GM12878 (cell line): ENCODE measurements at regions not wholly inside any gene's neighbourhood (a gene's known extent, or its start where the extent isn't known, plus 50 kb on each side); places are given as distances from the start of the nearest gene placed in this dataset.

Source experiments
- ATAC-seq: fragments of 200-7000 bp; cut with Tn5 transposase; 3 replicates; pipeline ENCODE4 v1.9.1; 2020; ENCODE audit warnings: mild to moderate bottlenecking, moderate library complexity
- BruUV-seq: library from RNA; stranded (reverse); fragments of 400-500 nt; replicated peaks from 2 replicates; lab custom pipeline; 2021; lab: Mats Ljungman, UMichigan
- CTCF ChIA-PET: fragments of 300-600 bp; sonication (Branson Sonifier 250); formaldehyde crosslinking; extraction: SDS; loops from one replicate; lab custom pipeline; 2021; ENCODE audit warnings: inconsistent platforms; lab: Yijun Ruan, JAX
- POLR2A ChIA-PET: fragments of 350-600 bp; formaldehyde crosslinking; extraction: SDS; loops from one replicate; lab custom pipeline; 2021; ENCODE audit warnings: inconsistent platforms; lab: Charles Lee
- RAD21 ChIA-PET: fragments of 300-600 bp; sonication (Branson Sonifier 250); formaldehyde crosslinking; loops from one replicate; lab custom pipeline; 2023; ENCODE audit warnings: antibody characterized with exemption; ENCODE audit not compliant: unreplicated experiment; lab: Charles Lee
- SMC1A ChIA-PET: fragments of 300-600 bp; sonication (Branson Sonifier 250); formaldehyde crosslinking; loops from one replicate; lab custom pipeline; 2023; ENCODE audit not compliant: unreplicated experiment, uncharacterized antibody; lab: Charles Lee
- DNase-seq: peaks from one replicate; pipeline ENCODE4 v3.0.0-alpha.2; 2011; ENCODE audit warnings: low read depth, low spot score
- FAIRE-seq: peaks from 3 replicates; lab custom pipeline; 2011; peaks lifted over from hg19 to GRCh38; lab: Jason Lieb, UNC
- H2AFZ ChIP-seq: 2 replicates; pipeline ENCODE4 v1.6.0; 2011; ENCODE audit warnings: low read depth, low read length, control low read depth; ENCODE audit not compliant: control insufficient read depth
- H3K27ac ChIP-seq: 2 replicates; pipeline ENCODE4 v1.5.1; 2011; ENCODE audit warnings: control low read depth; ENCODE audit not compliant: control insufficient read depth, insufficient read depth
- H3K27me3 ChIP-seq, 2 experiments: replicated peaks in 1 of 2; 2 replicates each; pipeline versions ENCODE4 v1.6.0 to v1.6.1; 2011; ENCODE audit warnings: low read length in 1 of 2; ENCODE audit not compliant: control insufficient read depth in 2 of 2, insufficient read depth in 2 of 2
- H3K36me3 ChIP-seq, 2 experiments: 2 replicates each; pipeline ENCODE4 v1.5.1; 2011; ENCODE audit warnings: low read length in 1 of 2; ENCODE audit not compliant: control insufficient read depth in 2 of 2, insufficient read depth in 2 of 2
- H3K4me1 ChIP-seq: 2 replicates; pipeline ENCODE4 v1.6.1; 2011; ENCODE audit warnings: mild to moderate bottlenecking, low read length, moderate library complexity, mixed read lengths; ENCODE audit not compliant: control insufficient read depth, insufficient read depth
- H3K4me2 ChIP-seq: 2 replicates; pipeline ENCODE4 v1.6.0; 2011; ENCODE audit warnings: control low read depth; ENCODE audit not compliant: control insufficient read depth, insufficient read depth
- H3K4me3 ChIP-seq: fragments of 200-600 bp; sonication (generic); 2 replicates; pipeline ENCODE4 v1.5.1; 2016
- H3K79me2 ChIP-seq: 2 replicates; pipeline ENCODE4 v1.6.0; 2011; ENCODE audit warnings: low read length; ENCODE audit not compliant: control insufficient read depth, insufficient read depth
- H3K9ac ChIP-seq: 2 replicates; pipeline ENCODE4 v1.8.0; 2011; ENCODE audit warnings: low read length, control low read depth, mixed read lengths; ENCODE audit not compliant: control insufficient read depth, insufficient read depth
- H3K9me3 ChIP-seq: replicated peaks from 3 replicates; pipeline ENCODE4 v1.5.1; 2011; ENCODE audit warnings: mild to moderate bottlenecking, low read length; ENCODE audit not compliant: control insufficient read depth, insufficient read depth
- H4K20me1 ChIP-seq: 2 replicates; pipeline ENCODE4 v1.6.0; 2011; ENCODE audit not compliant: control insufficient read depth, insufficient read depth
- BHLHE40 ChIP-seq, 2 experiments: fragments of 450-650 bp in 1 of 2; IDR thresholded peaks; 2 replicates each; pipeline ENCODE4 v1.6.1; 2011 to 2017; ENCODE audit warnings: low read depth in 2 of 2, borderline replicate concordance in 1 of 2, improper control_type of control experiment in 1 of 2, low read length in 1 of 2, mild to moderate bottlenecking in 1 of 2
- CBFB ChIP-seq: IDR thresholded peaks from 2 replicates; pipeline ENCODE4 v1.6.1; 2016; ENCODE audit warnings: antibody characterized with exemption, low read depth
- ESRRA ChIP-seq: IDR thresholded peaks from 2 replicates; pipeline ENCODE4 v1.6.1; 2012; ENCODE audit warnings: mild to moderate bottlenecking, low read length, improper control_type of control experiment
- FOXM1 ChIP-seq: IDR thresholded peaks from 2 replicates; pipeline ENCODE4 v1.6.1; 2012; ENCODE audit warnings: low read depth, mild to moderate bottlenecking, inconsistent platforms, low read length, moderate library complexity
- GABPA ChIP-seq: IDR thresholded peaks from 2 replicates; pipeline ENCODE4 v1.6.1; 2014; ENCODE audit warnings: antibody characterized with exemption, low read depth, mild to moderate bottlenecking, inconsistent platforms
- HDGF ChIP-seq: fragments of 450-650 bp; IDR thresholded peaks from 2 replicates; pipeline ENCODE4 v1.6.1; 2016; ENCODE audit warnings: antibody characterized with exemption
- JUND ChIP-seq: IDR thresholded peaks from 2 replicates; pipeline ENCODE4 v1.6.1; 2012; ENCODE audit warnings: low read depth, mild to moderate bottlenecking, low read length, improper control_type of control experiment, moderate library complexity
- KDM1A ChIP-seq: fragments of 200-600 bp; sonication (generic); IDR thresholded peaks from 2 replicates; pipeline ENCODE4 v1.6.1; 2016; ENCODE audit warnings: borderline replicate concordance
- MTA2 ChIP-seq: fragments of 450-650 bp; IDR thresholded peaks from 2 replicates; pipeline ENCODE4 v1.6.1; 2016; ENCODE audit warnings: low read depth, mild to moderate bottlenecking, moderate library complexity
- NR2C2 ChIP-seq: IDR thresholded peaks from 2 replicates; pipeline ENCODE4 v1.6.1; 2011; ENCODE audit warnings: borderline replicate concordance, low read depth; ENCODE audit not compliant: control insufficient read depth, insufficient read length
- PBX3 ChIP-seq: IDR thresholded peaks from 2 replicates; pipeline ENCODE4 v1.6.1; 2011; ENCODE audit warnings: mild to moderate bottlenecking, low read depth, low read length, moderate library complexity; ENCODE audit not compliant: insufficient replicate concordance
- PKNOX1 ChIP-seq: fragments of 450-650 bp; IDR thresholded peaks from 2 replicates; pipeline ENCODE4 v1.6.1; 2016; ENCODE audit warnings: mild to moderate bottlenecking
- POU2F2 ChIP-seq: IDR thresholded peaks from 3 replicates; pipeline ENCODE4 v1.6.1; 2011; ENCODE audit warnings: low read depth, mild to moderate bottlenecking, low read length, borderline replicate concordance
- RAD21 ChIP-seq: IDR thresholded peaks from 2 replicates; pipeline ENCODE4 v1.6.1; 2011; ENCODE audit warnings: mild to moderate bottlenecking, low read depth, low read length, moderate library complexity; ENCODE audit not compliant: insufficient read depth
- RBBP5 ChIP-seq: fragments of 200-600 bp; sonication (generic); conservative IDR thresholded peaks from 2 replicates; pipeline ENCODE4 v1.6.1; 2016
- SRF ChIP-seq, 2 experiments: IDR thresholded peaks; 2 replicates each; pipeline ENCODE4 v1.6.1; 2011; ENCODE audit warnings: low read depth in 2 of 2, low read length in 2 of 2, mild to moderate bottlenecking in 1 of 2, moderate library complexity in 1 of 2
- ZNF207 ChIP-seq: fragments of 450-650 bp; IDR thresholded peaks from 2 replicates; pipeline ENCODE4 v1.6.1; 2014; ENCODE audit warnings: antibody characterized with exemption, mild to moderate bottlenecking, borderline replicate concordance
- ZNF592 ChIP-seq: fragments of 450-650 bp; IDR thresholded peaks from 2 replicates; pipeline ENCODE4 v1.6.1; 2017; ENCODE audit warnings: mild to moderate bottlenecking, moderate library complexity
- WGBS: methylation state at CpG from one replicate; pipeline ENCODE4 v1.1.6; 2016; ENCODE audit warnings: low lambda C conversion rate; ENCODE audit not compliant: insufficient replicate concordance, insufficient coverage; ENCODE audit errors: missing lambda C conversion rate; 5-methylcytosine and 5-hydroxymethylcytosine counted together
- in situ Hi-C: fragments of 300-500 bp; cut with MboI; formaldehyde crosslinking; loops from 9 replicates; pipeline ENCODE4 v1.14.3; 2018; ENCODE audit warnings: mixed read lengths
- intact Hi-C: fragments of 100-400 bp; cut with micrococcal nuclease; formaldehyde crosslinking; loops from one replicate; pipeline ENCODE4 v1.14.2; 2022; ENCODE audit not compliant: unreplicated experiment

DNA sequence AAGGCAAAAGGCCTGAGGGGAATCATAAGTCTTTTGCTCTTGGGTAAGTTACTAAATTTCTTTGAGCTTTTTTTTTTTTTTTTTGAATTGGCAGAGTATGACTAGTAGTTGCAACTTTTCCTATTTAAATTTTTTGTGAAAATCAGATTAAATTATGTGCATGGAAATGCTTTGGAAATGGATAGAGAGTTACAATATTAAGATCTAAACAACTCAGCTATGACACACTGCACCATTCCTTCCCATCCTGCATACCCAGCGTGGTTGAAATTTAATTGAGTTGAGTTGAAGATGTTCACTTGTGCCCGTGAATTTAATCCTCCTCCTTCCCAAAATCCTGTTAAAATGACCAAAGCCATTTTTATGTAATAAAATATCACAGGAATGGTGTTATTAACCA is 296.4 kb downstream of the ACTL7B start (continued):
- TF ChIP-seq ZNF592, result no peak
- TF ChIP-seq CBFB, result no peak
- TF ChIP-seq POU2F2, result no peak
- no peak for TF ChIP-seq JUND
- TF ChIP-seq NR2C2, result no peak

- ATAC-seq (no peak), DNase-seq (no peak), FAIRE-seq (no peak)
- H3K36me3 ChIP-seq, result no peaks in the 10 kb centered on the region
- no peaks in the 10 kb centered on the region for H3K27me3 ChIP-seq
- WGBS, result 44% methylated on average over 3 of the region's 3 CpGs
- H3K27ac ChIP-seq, result no peak overlapping the region
- no TSS peak for BruUV-seq
- intact Hi-C loops, result no loop called here
- SMC1A ChIA-PET, result interaction anchor here (1.5 kb wide), 1 partner anchor 11 kb away, joined by 6 read pairs; no protein-coding TSS in a partner anchor
- H3K4me3 ChIP-seq, result no peak overlapping the region
- RAD21 ChIA-PET, result no interaction called here
- no peaks in the 10 kb centered on the region for H3K4me1 ChIP-seq
- no peak overlapping the region for H2AFZ ChIP-seq
- no peak overlapping the region for H3K4me2 ChIP-seq
- no peaks in the 10 kb centered on the region for H3K9me3 ChIP-seq
- H4K20me1 ChIP-seq, result no peaks in the 10 kb centered on the region
- in situ Hi-C loops, result no loop called here
- H3K9ac ChIP-seq, result no peak overlapping the region
- POLR2A ChIA-PET, result interaction anchor here (0.5 kb wide), 1 partner anchor 601 kb away, joined by 3 read pairs; no protein-coding TSS in a partner anchor
- H3K79me2 ChIP-seq, result no peaks in the 10 kb centered on the region
- CTCF ChIA-PET, result interaction anchor here (0.7 to 1.2 kb wide), 2 partner anchors 10 to 1213 kb away, joined by 3 read pairs; no protein-coding TSS in a partner anchor
- no peak for TF ChIP-seq ESRRA
- TF ChIP-seq SRF (IDR thresholded peaks at IDR 0.05; ENCODE audit: low read depth in 2 of 2, low read length in 2 of 2), result no peak
- no peak for TF ChIP-seq MTA2
- TF ChIP-seq CBFB, result no peak
- TF ChIP-seq RAD21, result no peak
- no peak for TF ChIP-seq BHLHE40 (IDR thresholded peaks at IDR 0.05; ENCODE audit: borderline replicate concordance in 1 of 2, low read depth in 2 of 2, low read length in 1 of 2)
- TF ChIP-seq PBX3, result no peak
- no peak for TF ChIP-seq FOXM1
- TF ChIP-seq ZNF207, result no peak
- no peak for TF ChIP-seq RBBP5
- no peak for TF ChIP-seq HDGF
- TF ChIP-seq PKNOX1, result no peak
- TF ChIP-seq GABPA, result no peak
- TF ChIP-seq KDM1A, result no peak
Observed at GRCh38 chr9:108554831-108555230, 301.0 kb downstream of the ACTL7B start.
